Astrocyte of the spinal cord (primary cell): ENCODE measurements at regions not wholly inside any gene's neighbourhood (a gene's known extent, or its start where the extent isn't known, plus 50 kb on each side); places are given as distances from the start of the nearest gene placed in this dataset.

ENCODE experiments used
- DNase-seq: peaks from one replicate; pipeline ENCODE4 v3.0.0; 2011; ENCODE audit warnings: low read depth, low spot score
- H3K4me3 ChIP-seq: 2 replicates; pipeline ENCODE4 v1.5.1; 2011; ENCODE audit warnings: low read depth, mild to moderate bottlenecking, low read length, moderate library complexity
- in situ Hi-C: cut with HindIII; loops from 2 replicates; pipeline ENCODE4 v1.10.0; 2017; ENCODE audit warnings: low sequenced_read_pairs
- TF ChIP-seq, protein P1 (sequence below): IDR thresholded peaks from 2 replicates; pipeline ENCODE4 v1.5.1; 2012; ENCODE audit warnings: low read depth, mild to moderate bottlenecking, low read length, inconsistent platforms

DNA sequence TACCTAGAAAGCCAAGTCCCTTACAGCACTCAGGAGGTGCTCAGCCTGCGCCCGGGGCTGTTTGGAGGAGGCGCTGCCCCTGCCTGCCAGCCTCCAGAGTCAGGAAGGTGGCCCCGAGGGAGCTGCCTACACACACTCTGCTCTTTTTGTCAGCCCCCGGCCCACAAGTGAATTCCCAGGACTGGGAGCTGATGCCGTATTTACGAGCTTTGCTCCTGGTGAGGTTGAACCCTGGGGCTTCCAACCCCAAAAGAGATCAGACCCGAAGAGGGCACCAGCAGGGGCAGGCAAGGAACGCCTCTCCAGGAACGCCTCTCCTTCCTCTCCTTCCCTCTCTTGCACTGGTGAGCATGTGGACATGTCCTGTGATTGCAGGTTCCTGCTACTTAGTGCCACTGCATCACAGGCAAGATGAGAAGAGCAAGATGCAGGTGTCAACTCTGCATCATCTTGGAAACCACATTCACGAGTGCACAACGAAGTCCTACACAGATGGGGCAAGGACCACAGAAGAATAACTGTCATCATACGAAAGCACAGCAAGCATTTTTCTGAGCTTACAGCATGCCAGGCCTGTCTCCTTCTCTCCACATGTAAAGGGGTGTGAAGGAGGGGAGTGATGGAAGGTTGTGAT is 126.7 kb downstream of the NDUFA10 start:
- H3K4me3 ChIP-seq, result no peak overlapping the region
- no peak for DNase-seq
- in situ Hi-C loops, result no loop called here
- TF ChIP-seq, protein P1, sequence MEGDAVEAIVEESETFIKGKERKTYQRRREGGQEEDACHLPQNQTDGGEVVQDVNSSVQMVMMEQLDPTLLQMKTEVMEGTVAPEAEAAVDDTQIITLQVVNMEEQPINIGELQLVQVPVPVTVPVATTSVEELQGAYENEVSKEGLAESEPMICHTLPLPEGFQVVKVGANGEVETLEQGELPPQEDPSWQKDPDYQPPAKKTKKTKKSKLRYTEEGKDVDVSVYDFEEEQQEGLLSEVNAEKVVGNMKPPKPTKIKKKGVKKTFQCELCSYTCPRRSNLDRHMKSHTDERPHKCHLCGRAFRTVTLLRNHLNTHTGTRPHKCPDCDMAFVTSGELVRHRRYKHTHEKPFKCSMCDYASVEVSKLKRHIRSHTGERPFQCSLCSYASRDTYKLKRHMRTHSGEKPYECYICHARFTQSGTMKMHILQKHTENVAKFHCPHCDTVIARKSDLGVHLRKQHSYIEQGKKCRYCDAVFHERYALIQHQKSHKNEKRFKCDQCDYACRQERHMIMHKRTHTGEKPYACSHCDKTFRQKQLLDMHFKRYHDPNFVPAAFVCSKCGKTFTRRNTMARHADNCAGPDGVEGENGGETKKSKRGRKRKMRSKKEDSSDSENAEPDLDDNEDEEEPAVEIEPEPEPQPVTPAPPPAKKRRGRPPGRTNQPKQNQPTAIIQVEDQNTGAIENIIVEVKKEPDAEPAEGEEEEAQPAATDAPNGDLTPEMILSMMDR, result no peak

DNA sequence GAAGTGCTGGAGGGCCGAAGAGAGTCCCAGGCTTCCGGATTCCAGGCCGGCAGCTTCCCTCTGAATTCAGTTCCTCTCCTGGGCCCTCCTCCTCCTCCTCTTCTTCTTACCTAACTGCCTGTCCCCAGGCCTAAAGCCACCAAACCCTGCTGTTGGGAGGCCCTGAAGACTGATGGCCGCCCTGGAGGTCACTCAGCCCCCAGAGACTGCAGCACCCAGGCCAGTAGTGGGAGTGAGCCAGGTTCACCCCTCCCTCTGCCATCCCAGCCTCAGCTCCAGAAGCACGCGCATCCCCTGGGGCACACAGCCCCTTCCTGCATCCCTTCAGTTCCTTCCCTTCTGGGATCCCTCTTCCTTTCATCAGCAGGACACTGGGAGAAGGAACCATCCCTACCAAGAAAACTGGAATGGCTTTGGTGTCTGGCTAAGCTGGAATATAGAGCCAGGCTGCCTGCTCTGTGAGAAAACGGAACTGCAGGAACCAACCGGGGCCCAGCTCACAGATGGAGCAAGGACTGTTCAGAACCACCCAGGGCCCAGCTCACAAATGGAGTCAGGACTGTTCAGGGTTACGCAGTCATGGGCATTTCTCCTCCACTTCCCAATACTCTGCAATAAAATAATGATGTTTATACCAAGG is 127.4 kb downstream of the NDUFA10 start:
- in situ Hi-C loops, result no loop called here
- no peak overlapping the region for H3K4me3 ChIP-seq
- no peak for DNase-seq
- TF ChIP-seq, protein P1, result no peak

DNA sequence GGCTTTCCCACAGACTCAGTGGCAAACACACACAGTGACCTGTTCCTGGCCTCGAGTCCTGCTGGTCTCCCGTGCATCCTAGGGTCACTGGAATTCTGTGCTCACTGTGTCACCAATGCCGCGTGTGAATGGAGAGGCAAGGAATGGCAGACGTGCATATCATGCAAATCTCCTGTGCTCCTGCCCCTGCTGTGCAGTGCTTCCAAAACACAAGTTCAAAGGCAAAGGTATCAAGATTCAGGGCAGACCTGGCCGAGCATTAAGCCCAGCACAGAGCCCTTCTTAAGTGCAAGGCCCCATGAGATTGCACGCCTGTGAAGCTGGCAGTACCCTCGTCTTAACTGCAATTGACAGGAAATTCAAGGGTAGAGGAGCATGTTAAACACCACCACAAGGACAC is 129.1 kb downstream of the NDUFA10 start:
- in situ Hi-C loops, result no loop called here
- TF ChIP-seq, protein P1, result no peak
- no peak overlapping the region for H3K4me3 ChIP-seq
- DNase-seq, result no peak

DNA sequence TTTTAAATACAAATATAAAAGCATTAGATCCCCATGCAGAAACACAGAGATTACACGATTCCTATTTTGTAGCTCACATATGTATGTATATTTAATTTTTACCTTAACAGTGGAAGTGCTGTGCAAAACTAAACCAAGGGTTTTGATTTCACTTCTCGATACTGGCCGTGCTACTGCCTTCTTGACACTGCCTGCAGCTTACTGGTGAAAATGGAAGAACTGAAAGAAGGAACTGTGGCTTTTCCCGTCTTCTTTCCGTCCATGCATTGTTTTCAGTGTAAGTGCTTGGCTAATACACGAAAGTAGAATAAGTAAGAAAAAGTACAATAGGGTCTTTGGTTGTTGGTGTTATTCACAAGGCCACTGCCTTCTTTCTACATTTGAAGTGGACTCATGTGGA is 129.5 kb downstream of the NDUFA10 start:
- TF ChIP-seq, protein P1, result no peak
- in situ Hi-C loops, result no loop called here
- H3K4me3 ChIP-seq, result no peak overlapping the region
- DNase-seq, result no peak

DNA sequence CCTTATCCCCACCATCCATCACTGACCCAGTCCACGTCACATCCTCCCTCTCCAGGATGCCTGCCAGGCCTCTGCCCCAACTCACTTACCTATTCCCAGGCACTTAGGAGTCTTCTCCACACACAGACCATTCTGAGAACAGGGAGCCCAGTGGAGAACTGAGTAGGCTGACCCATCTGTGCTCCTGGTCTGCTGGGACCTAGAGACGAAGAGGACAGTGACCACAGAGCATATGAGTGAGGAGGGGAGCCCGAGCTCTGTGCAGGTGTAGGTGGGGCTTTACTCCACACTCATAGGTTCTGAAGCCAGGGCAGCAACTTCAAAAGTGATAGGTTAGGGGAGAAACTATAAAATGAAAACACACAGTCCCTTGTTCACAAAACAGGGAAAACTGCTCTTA is 130.0 kb downstream of the NDUFA10 start:
- no peak overlapping the region for H3K4me3 ChIP-seq
- in situ Hi-C loops, result no loop called here
- TF ChIP-seq, protein P1, result no peak
- DNase-seq, result no peak

DNA sequence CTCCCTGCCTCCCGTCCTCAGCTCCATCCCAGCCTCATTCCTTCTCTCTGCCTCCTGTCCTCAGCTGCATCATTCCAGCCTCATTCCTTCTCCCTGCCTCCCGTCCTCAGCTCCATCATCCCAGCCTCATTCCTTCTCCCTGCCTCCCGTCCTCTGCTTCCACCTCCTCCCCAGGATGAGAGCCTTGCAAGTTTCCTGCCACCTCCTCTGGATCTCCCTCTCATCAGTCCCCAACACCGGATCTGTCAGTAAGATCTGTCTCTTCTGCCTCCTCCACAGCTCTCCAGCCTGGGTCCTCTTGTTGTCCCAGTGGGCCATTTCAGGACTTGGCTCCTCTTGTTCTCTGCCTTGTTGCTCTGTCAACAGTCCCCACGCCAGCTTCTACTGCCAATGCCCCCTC is 130.9 kb downstream of the NDUFA10 start:
- no peak for DNase-seq
- TF ChIP-seq, protein P1, result no peak
- no peak overlapping the region for H3K4me3 ChIP-seq
- in situ Hi-C loops, result no loop called here
